Activated T-cell treated with anti-CD3 and anti-CD28 coated beads, Interleukin-2, amount 50 U/mL, for 24 hours (primary cell): ENCODE measurements at regions not wholly inside any gene's neighbourhood (a gene's known extent, or its start where the extent isn't known, plus 50 kb on each side); places are given as distances from the start of the nearest gene placed in this dataset.

ENCODE experiments used
- DNase-seq: peaks from one replicate; pipeline ENCODE4 v3.0.0-alpha.2; 2020
- H3K27ac Mint-ChIP-seq: 2 replicates; pipeline ENCODE4 v1.8.0; 2020; ENCODE audit warnings: mild to moderate bottlenecking, mixed read lengths
- H3K27me3 Mint-ChIP-seq: 2 replicates; pipeline ENCODE4 v1.8.0; 2020; ENCODE audit warnings: mixed read lengths
- H3K36me3 Mint-ChIP-seq: 2 replicates; pipeline ENCODE4 v1.8.0; 2020; ENCODE audit warnings: low read depth, mixed read lengths
- H3K4me1 Mint-ChIP-seq: 2 replicates; pipeline ENCODE4 v1.8.0; 2020; ENCODE audit warnings: low read depth, mixed read lengths
- H3K4me3 Mint-ChIP-seq: 2 replicates; pipeline ENCODE4 v1.8.0; 2020; ENCODE audit warnings: mild to moderate bottlenecking, moderate library complexity, mixed read lengths
- H3K9me3 Mint-ChIP-seq: 2 replicates; pipeline ENCODE4 v1.8.0; 2020; ENCODE audit warnings: mixed read lengths

DNA sequence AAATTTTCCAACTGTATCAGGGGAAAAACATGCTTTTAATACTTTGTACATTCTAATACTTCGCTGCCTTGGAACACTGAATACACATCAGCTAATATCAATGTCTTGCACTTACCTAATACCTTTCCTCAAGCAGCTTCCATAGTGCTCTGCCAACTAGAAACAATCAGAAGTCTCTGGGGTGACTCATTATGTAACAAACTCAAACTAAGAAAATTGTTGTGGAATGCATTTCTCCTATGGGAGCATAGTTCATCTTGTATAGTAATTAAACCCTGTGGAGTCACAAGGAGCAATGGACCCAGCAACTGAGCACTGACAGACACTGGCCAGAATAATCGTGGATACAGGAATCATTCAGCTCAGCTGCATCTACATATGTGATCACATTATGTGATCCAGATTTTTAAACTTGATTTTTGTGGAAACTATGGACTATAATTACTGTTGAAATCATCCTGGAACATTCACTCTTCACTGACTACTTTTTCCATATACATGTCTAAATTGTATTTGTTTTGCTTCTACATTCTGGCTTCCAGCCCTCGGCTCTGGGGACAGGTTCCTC lies 496.9 kb downstream of the TMA16 start:
- H3K4me1 Mint-ChIP-seq: no peaks in the 10 kb centered on the region
- H3K27ac Mint-ChIP-seq: no peak overlapping the region
- no peak overlapping the region for H3K4me3 Mint-ChIP-seq
- no peaks in the 10 kb centered on the region for H3K9me3 Mint-ChIP-seq
- no peaks in the 10 kb centered on the region for H3K36me3 Mint-ChIP-seq
- H3K27me3 Mint-ChIP-seq: no peaks in the 10 kb centered on the region
- no peak for DNase-seq

DNA sequence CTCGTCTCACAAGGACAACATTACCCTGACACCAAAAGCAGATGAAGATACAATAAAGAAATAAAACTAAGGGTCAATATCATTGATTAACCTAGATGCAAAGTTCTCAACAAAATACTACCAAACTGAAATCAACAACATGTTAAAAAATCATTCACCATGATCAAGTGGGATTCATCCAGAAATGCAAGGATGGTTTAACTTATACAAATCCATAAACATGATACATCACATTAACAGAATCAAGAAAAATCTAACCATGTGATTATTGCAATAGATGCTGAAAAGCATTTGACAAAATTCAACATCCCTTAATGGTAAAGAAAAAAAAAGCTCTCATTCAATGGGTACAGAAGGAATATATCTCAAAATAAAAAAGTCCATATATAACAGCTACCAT lies 514.9 kb downstream of the TMA16 start:
- H3K9me3 Mint-ChIP-seq: peaks cover 12% of the 10 kb centered on the region
- no peaks in the 10 kb centered on the region for H3K4me1 Mint-ChIP-seq
- DNase-seq: no peak
- H3K27ac Mint-ChIP-seq: no peak overlapping the region
- H3K36me3 Mint-ChIP-seq: no peaks in the 10 kb centered on the region
- H3K27me3 Mint-ChIP-seq: no peaks in the 10 kb centered on the region
- no peak overlapping the region for H3K4me3 Mint-ChIP-seq

DNA sequence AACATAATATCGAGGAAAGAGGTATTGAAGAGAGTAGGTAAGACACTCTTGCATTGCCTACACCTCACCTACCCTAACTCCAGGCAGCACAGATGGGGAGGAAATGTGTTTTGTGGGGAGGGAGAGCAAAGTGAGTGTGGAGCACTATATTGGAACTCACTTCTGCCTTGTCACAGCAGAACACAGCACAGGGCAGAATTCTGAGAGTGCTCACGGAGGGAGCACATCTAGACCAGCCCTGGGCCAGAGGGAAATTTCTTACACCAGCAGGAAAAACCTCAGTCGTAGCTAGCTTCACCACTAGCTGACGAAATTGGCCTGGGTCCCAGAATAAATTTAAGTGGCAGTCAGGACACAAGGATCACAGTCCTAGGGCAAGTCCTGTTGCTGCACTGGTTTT lies 517.3 kb downstream of the TMA16 start:
- H3K27me3 Mint-ChIP-seq: no peaks in the 10 kb centered on the region
- H3K9me3 Mint-ChIP-seq: peaks cover 12% of the 10 kb centered on the region
- no peak overlapping the region for H3K27ac Mint-ChIP-seq
- DNase-seq: no peak
- H3K36me3 Mint-ChIP-seq: no peaks in the 10 kb centered on the region
- no peak overlapping the region for H3K4me3 Mint-ChIP-seq
- no peaks in the 10 kb centered on the region for H3K4me1 Mint-ChIP-seq

DNA sequence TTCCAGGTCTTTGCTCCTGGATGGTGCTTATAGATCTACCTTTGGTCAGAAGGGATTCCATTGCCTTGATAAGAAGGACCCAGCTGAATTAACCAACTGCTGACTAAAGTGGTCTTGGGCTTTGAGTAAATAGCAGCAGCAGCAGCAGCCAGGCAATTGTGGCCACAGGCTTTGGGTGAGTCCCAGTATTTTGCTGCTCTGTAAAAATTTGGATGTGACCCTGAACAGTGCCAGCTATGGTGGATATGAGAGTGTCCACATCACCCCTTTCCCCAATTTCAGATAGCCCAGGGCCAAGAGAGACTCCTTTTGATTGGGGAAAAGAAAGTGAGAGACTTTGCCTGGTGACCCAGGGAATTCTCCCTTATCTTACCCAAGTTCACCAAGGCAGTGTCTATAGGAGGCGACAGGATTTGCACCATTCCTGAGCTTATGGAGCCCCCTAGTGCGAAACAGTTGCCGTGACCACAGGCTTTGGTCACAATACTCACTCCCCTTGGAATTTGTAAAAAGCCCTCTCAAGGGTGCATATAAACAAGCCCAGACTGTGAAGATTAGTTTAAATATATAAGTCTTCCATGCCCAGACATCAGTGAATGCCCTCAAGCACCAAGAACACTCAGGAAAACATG lies 518.0 kb downstream of the TMA16 start:
- Mint-ChIP-seq H3K4me3 (no peak overlapping the region), H3K9me3 (peaks cover 12% of the 10 kb centered on the region), H3K36me3 (no peaks in the 10 kb centered on the region), H3K27me3 (no peaks in the 10 kb centered on the region), H3K27ac (no peak overlapping the region), H3K4me1 (no peaks in the 10 kb centered on the region)
- DNase-seq: no peak

DNA sequence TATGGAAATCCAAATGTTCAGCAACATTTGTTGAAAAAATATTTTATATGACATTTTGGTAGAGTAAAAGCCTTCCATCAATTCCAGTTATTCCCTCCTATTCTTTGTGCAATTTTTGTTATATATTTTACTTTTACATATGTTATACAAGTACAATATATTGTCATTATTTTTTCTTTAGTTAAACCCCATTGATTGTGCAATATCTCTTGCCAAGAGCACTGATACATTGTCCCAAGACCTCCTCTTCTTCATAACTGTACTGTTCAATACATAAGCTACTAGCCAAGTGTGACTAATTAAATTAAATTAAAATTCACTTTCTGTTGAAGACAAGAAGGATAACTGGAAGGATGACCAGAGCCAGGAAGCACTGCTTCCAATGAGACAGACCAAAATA lies 527.5 kb downstream of the TMA16 start:
- Mint-ChIP-seq H3K4me1 (no peaks in the 10 kb centered on the region), H3K27ac (no peak overlapping the region), H3K36me3 (no peaks in the 10 kb centered on the region), H3K27me3 (no peaks in the 10 kb centered on the region), H3K9me3 (peaks cover 17% of the 10 kb centered on the region), H3K4me3 (no peak overlapping the region)
- DNase-seq: no peak

DNA sequence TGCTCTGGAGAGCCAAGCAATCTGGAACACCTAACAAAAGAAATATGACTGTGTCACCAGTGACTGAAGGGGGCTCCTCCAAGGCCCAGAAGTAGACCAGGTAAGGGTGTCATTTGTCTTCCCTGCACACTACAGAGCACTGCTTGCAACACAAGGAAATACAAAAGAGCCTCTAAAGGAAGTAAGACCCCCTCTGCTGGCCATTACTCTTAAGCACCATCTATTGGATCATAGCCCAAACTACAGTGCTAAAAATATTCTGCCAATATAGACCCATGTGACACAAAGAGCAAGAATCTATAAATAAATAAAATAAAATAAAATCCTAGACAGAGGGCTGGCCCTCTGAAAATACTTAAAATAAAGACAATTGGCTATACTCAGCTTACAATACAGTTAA lies 528.7 kb downstream of the TMA16 start:
- Mint-ChIP-seq H3K27me3 (no peaks in the 10 kb centered on the region), H3K4me3 (no peak overlapping the region), H3K36me3 (no peaks in the 10 kb centered on the region), H3K9me3 (peaks cover 17% of the 10 kb centered on the region), H3K27ac (no peak overlapping the region), H3K4me1 (no peaks in the 10 kb centered on the region)
- no peak for DNase-seq

DNA sequence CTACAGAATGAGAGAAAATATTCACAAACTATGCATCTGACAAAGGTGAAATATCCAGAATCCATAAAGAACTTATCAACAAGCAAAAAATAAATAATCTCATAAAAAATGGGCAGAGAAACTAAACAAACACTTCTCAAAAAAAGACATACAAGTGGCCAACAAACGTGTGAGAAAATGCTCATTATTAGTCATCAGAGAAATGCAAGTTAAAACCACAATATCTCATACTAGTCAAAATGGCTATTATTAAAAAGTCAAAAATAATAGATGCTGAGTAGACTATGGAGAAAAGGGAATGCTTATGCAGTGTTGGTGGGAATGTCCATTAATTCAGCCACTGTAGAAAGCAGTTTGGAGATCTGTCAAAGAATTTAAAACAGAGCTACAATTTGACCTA lies 533.3 kb downstream of the TMA16 start:
- Mint-ChIP-seq H3K27ac (no peak overlapping the region), H3K36me3 (no peaks in the 10 kb centered on the region), H3K4me3 (no peak overlapping the region), H3K27me3 (no peaks in the 10 kb centered on the region), H3K9me3 (peaks cover 18% of the 10 kb centered on the region), H3K4me1 (no peaks in the 10 kb centered on the region)
- DNase-seq: no peak

DNA sequence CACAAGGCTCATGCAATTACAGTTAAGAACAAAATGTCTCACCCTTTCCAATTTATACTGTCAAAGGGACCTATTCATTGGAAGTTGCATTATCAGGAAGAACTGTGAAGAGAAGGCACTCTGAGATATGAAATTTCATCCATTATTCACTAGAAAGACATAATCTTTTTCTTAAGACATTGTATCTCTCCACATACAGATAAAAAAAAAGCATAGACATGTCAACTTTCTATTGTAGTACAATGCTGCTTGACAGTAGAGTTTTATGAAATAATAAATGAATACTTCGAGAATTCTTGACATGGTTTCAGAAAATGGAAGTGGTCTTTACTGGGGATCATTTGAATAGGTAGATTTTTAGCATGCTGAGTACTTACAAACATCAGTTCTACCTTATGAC lies 545.0 kb downstream of the TMA16 start:
- Mint-ChIP-seq H3K27ac (no peak overlapping the region), H3K4me1 (no peaks in the 10 kb centered on the region), H3K36me3 (no peaks in the 10 kb centered on the region), H3K27me3 (no peaks in the 10 kb centered on the region), H3K4me3 (no peak overlapping the region), H3K9me3 (peaks cover 20% of the 10 kb centered on the region)
- DNase-seq: no peak

DNA sequence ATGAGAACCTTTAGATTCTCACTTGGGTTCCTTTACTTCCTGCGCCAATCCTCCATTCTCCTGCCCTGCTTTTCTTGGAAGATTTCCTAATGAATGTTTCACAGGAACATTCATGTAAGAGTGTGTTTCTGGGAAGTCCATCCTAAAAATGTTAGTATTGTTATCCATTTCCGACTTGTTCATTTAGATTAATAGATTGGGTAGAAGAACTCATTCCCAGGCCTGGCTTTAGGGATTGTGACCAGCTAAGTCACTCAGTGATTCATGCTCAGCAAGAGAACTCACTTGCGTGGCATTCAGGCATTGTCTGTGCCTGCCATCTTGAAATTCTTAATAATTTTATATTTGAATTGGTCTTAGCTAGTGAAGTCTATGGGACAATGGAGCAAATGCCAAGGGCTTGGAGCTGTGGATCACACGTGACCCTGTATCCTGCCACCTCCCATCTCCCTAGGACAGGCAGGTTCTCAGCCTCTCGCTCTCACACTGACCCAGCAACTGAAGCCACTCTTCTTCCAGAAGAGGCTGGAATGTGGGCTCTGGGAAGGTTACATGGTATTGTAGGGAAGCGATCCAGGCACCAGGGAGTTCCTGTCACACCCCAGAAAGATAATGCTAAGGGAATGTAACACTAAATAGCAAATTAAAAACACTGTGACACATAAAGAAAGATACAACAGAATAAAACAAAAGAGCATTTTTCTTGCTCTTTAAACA lies 562.1 kb downstream of the TMA16 start:
- Mint-ChIP-seq H3K27ac (no peak overlapping the region), H3K9me3 (peaks cover 2% of the 10 kb centered on the region), H3K4me3 (no peak overlapping the region), H3K36me3 (no peaks in the 10 kb centered on the region), H3K4me1 (no peaks in the 10 kb centered on the region), H3K27me3 (no peaks in the 10 kb centered on the region)
- DNase-seq: no peak

DNA sequence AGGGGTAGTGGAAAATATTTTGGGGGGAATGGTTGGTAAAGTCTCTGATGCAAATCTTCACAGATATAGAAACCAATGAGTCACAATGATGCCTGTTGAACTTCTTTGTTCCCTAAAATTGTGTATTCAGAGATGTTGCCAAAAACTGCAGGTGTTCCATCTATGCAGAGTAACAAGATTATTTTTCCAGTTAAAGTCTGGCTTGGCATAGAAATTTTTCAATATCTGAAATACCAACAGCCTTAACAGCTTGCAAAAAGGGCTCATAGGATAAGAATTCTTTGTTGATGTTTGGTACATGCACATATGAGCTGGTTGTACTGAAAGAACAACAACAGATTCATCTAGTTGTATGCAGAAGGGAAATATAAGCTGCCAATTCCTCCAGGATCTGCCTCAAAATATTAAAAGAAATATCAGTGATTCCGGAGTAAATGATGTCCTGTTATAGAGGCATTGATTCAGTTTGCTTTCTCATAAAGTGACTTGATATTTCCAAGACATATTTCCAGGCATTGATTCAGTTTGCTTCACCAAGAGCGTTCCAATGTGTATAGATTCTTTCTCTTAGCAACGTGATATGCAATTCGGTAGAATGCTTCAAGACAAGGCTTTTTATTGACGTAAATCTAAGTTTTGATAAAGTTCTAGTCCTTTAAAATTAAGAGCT lies 564.4 kb downstream of the TMA16 start:
- no peak for DNase-seq
- H3K4me1 Mint-ChIP-seq: no peaks in the 10 kb centered on the region
- H3K4me3 Mint-ChIP-seq: no peak overlapping the region
- no peak overlapping the region for H3K27ac Mint-ChIP-seq
- H3K9me3 Mint-ChIP-seq: no peaks in the 10 kb centered on the region
- no peaks in the 10 kb centered on the region for H3K36me3 Mint-ChIP-seq
- H3K27me3 Mint-ChIP-seq: no peaks in the 10 kb centered on the region

DNA sequence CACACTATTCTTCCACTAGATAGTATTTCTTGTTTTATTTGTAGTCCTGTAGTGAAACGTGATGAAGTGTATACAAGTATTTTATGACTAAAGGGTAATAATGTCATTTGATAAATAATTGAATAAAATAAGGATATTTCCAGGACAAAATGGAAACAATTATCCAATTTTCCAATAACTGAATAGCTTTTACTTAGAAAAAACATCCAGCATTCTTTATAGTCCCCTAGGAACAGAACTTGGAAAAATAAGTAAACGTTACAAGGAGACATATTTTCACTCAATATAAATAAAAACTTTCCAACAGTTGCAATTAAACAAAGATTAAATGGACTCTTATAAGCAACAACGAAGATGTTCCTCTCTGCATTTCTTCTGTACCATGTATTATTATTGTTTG lies 566.0 kb downstream of the TMA16 start:
- Mint-ChIP-seq H3K9me3 (no peaks in the 10 kb centered on the region), H3K27ac (no peak overlapping the region), H3K27me3 (no peaks in the 10 kb centered on the region), H3K4me1 (no peaks in the 10 kb centered on the region), H3K4me3 (no peak overlapping the region), H3K36me3 (no peaks in the 10 kb centered on the region)
- no peak for DNase-seq

DNA sequence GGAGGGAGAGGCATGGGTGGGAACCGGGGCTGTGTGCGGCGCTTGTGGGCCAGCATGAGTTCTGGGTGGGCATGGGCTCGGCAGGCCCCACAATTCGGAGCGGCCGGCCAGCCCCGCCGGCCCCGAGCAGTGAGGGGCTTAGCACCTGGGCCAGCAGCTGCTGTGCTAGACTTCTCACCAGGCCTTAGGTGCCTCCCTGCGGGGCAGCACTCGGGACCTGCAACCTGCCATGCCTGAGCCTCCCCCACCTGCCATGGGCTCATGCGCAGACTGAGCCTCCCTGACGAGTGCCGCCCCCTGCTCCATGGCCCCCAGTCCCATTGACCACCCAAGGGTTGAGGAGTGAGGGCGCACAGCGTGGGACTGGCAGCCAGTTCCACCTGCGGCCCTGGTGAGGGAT lies 573.9 kb downstream of the TMA16 start:
- no peaks in the 10 kb centered on the region for H3K27me3 Mint-ChIP-seq
- H3K9me3 Mint-ChIP-seq: peaks cover 13% of the 10 kb centered on the region
- no peaks in the 10 kb centered on the region for H3K4me1 Mint-ChIP-seq
- no peaks in the 10 kb centered on the region for H3K36me3 Mint-ChIP-seq
- H3K27ac Mint-ChIP-seq: no peak overlapping the region
- no peak for DNase-seq
- H3K4me3 Mint-ChIP-seq: no peak overlapping the region

DNA sequence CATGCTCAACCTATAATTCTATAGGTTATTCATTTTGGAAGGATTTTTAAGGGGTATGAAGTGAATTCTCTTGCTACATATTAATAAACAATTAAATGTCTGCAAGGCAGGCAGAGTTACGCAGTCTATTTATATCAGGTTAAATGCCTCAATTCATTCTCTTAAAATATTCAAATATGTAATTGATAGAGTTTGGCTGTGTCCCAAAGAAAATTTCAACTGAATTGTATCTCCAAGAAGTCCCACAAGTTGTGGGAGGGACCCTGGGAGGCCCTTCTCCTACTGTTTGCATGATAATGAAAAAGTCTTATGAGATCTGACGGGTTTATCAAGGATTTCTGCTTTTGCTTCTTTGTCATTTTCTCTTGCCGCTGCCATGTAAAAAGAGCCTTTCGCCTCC lies 576.1 kb downstream of the TMA16 start:
- Mint-ChIP-seq H3K9me3 (peaks cover 13% of the 10 kb centered on the region), H3K36me3 (no peaks in the 10 kb centered on the region), H3K27ac (no peak overlapping the region), H3K27me3 (no peaks in the 10 kb centered on the region), H3K4me1 (no peaks in the 10 kb centered on the region), H3K4me3 (no peak overlapping the region)
- no peak for DNase-seq

DNA sequence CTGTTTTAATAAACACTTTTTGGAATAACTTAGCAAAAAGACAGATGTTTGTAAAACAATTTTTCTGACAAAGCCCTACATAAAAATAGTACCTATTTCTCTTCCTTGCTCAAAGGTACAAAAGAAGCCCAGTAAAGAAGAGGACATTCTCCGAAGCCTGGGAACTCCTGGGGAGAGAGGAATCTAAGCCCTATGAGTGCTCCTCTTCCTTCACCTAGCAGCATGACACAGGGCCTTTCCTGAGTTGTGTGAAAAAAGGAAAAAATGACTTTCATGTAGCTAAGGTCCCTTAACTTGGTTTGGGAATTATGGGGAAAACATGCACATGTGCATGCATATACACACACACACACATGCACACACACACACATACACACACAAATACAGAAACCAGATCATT lies 586.9 kb downstream of the TMA16 start:
- Mint-ChIP-seq H3K9me3 (no peaks in the 10 kb centered on the region), H3K4me3 (no peak overlapping the region), H3K36me3 (no peaks in the 10 kb centered on the region), H3K27ac (no peak overlapping the region), H3K4me1 (no peaks in the 10 kb centered on the region), H3K27me3 (no peaks in the 10 kb centered on the region)
- no peak for DNase-seq

DNA sequence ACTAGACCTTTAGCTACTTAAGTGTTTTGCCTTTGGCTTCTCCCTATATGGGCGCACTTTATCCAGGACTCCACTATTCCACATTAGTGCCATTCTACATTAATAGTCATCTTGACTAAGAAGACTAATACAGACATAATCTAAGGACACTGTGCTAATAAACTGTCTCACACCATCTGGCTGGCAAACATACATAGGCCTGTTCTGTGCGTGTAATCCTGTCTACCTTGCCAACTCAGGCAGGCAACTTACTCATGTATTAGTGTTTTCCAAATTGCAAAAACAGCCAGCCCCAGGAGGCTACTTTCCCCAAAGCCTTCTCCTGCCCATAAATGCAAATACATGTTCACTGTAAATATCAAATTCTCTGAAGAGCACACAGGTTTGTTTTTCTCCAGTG lies 587.3 kb downstream of the TMA16 start:
- H3K27me3 Mint-ChIP-seq: no peaks in the 10 kb centered on the region
- no peak overlapping the region for H3K4me3 Mint-ChIP-seq
- no peak for DNase-seq
- no peak overlapping the region for H3K27ac Mint-ChIP-seq
- no peaks in the 10 kb centered on the region for H3K4me1 Mint-ChIP-seq
- no peaks in the 10 kb centered on the region for H3K9me3 Mint-ChIP-seq
- no peaks in the 10 kb centered on the region for H3K36me3 Mint-ChIP-seq
